GM10266 (cell line): ENCODE measurements at regions not wholly inside any gene's neighbourhood (a gene's known extent, or its start where the extent isn't known, plus 50 kb on each side); places are given as distances from the start of the nearest gene placed in this dataset.

Experiments used
- DNase-seq: peaks from one replicate; pipeline ENCODE4 v3.0.0; 2012; ENCODE audit errors: extremely low spot score
- TF ChIP-seq, protein P1 (sequence below): IDR thresholded peaks from 2 replicates; pipeline ENCODE4 v1.5.1; 2012; ENCODE audit warnings: mild to moderate bottlenecking, low read depth; ENCODE audit not compliant: control insufficient read depth, insufficient read depth; ENCODE audit errors: missing control alignments

DNA sequence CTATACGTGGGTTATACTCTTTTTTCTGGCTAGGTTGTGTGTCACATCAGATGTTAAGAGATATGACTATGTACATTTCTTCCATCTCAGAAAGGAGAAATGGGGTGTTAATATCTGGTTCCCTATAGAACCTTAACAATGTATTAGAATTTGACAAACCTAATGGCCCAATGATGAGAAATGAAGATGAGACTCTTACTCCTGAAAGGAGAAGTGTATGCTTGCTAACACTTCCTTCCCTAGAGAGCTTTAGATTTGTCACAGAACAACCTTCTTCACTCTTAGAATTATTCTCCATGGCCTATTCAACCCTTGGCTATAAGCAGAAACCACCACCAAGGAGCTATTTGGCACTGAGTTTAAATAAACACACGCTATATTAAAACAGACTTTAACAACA lies 839.6 kb downstream of the GALC start:
- no peak for DNase-seq
- TF ChIP-seq, protein P1, sequence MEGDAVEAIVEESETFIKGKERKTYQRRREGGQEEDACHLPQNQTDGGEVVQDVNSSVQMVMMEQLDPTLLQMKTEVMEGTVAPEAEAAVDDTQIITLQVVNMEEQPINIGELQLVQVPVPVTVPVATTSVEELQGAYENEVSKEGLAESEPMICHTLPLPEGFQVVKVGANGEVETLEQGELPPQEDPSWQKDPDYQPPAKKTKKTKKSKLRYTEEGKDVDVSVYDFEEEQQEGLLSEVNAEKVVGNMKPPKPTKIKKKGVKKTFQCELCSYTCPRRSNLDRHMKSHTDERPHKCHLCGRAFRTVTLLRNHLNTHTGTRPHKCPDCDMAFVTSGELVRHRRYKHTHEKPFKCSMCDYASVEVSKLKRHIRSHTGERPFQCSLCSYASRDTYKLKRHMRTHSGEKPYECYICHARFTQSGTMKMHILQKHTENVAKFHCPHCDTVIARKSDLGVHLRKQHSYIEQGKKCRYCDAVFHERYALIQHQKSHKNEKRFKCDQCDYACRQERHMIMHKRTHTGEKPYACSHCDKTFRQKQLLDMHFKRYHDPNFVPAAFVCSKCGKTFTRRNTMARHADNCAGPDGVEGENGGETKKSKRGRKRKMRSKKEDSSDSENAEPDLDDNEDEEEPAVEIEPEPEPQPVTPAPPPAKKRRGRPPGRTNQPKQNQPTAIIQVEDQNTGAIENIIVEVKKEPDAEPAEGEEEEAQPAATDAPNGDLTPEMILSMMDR = no peak

DNA sequence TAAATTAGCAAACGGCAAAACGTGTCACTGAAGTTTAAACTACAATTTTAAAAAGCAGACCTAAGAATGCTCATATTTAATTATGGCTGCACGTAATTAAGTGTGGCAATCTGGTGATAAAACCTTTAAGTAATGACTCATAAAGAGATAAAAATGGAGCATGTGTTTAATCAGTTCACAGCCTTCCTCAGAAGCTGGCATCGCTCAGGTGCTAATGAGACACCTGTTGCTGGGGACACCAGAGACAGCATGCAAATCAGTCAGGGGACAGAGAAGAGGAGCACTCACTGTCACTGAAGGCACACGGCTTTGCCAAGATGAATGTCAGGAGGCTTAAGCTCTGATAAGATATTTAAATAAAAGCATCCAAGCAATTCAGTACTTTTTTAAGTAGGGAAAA lies 840.3 kb downstream of the GALC start:
- DNase-seq = no peak
- TF ChIP-seq, protein P1 = no peak

DNA sequence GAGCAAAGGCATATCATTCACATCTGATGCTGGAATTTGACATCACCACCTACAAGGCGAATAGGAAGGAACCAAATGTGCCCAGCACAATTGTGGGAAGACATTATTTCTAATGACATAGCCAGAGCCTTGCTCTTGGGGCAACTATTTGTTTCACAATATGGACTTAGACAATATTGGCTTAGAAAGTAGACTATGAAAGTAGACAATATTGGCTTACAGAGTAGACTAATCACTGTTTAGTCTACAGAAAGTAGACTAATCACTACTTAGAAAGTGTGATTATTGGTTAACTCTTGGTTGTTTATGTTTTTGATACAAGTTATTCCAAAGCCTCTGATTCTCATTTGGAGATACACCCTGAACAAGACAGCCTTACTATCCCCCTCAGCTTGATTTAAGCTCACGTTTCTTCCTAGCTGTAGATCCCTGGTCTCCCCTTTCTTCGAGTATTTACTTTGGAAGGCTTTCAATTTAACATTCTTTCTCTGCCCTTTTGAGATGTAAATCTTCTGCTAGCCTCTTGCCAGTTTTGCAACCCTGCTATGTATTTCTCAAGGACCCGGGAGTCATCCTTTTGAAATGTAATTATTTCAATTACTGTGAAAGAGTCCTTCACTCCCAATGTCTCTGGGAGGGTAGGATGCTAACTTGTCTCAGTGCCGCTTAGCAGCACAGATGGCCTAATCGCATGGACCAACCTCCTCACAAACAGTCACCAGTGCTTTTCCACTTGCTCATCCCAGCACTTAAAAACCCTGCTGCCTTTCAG lies 843.2 kb downstream of the GALC start:
- DNase-seq = no peak
- TF ChIP-seq, protein P1 = no peak

DNA sequence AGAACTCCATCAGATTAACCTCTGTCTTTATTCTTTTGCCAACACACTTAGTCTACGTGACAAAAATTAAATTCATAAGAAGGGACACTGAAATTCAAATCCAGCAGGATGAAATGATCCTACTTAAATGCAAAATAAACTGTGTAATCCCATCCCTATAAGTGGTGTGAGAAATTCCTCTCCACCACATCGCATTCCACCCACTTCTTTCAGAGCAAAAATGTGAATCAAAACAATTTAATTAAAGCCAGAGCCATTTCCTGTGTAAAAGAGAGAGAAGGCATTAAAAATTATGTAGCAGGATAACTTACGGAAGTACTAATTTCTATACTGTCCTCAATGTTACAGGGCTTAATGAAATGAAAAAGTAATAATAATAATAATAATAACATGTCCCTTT lies 844.3 kb downstream of the GALC start:
- DNase-seq = no peak

DNA sequence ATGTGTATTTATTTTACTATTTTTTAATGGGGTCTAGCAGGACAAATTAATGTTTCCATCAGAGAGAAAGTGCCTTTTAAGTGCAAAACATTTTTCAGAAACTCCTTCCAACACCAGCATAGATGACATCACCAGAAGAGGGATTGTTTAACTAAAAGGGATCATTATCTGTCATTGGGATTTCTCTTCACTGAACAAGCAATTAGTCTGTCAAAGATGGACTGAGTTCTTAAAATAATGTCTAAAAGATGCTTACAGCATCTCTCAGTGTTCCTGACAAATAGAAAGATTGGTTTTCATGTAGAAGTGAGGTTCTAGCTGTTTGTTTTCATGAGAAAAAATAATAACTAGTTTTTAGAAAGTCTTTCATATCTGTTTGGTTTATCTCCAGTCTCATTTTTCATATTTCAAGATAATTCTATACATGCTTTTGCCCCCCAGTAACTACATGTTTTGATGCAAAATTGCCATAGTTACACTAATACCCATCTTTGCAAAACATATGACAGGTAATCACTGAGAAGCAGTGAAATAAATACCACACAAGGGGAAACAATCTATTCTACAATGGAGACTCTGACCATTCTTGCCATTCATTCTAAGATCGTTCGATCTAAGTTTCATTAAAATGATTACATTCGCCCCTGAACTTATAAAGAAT lies 850.3 kb downstream of the GALC start:
- TF ChIP-seq, protein P1 = no peak
- no peak for DNase-seq

More for the DNA sequence above, 844.3 kb downstream of the GALC start:
- TF ChIP-seq, protein P1 = no peak

DNA sequence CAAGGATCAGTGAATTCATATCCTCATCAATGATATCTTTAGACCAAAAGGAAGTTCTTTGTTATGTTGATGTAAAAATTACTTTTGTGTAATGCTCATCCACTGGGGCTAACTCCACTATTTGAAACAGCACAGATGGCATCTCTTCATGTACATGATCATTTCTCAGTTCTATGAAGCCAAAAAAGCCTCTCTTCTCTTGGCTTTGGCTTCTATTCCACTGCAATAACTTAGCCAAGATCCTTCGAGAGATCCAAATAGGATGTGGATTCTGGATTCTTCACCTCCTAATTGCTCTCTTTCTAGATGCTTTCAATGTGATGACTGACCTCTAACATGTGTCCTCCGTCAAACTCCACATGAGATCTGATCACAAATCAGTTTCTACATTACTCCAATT lies 851.2 kb downstream of the GALC start:
- DNase-seq = no peak
- TF ChIP-seq, protein P1 = no peak

DNA sequence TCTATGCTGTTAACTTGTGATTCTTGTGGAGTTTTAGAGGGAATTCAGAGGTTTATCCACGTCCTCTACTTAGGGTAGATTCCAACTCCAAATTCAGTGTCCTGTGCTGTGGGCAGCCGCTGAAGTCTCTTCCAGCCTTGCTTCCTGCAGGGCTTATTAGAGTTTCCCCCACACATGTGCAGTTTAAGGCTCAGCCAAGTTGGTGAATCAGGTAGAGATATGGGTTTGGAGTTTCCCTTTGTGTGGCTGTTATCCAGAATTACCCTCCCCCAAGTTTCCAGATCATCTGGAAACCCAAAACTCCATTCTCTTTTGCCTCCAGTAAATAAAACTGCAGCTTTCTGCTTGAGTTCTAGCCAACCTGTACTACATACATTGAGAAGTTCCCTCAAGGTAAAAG lies 853.7 kb downstream of the GALC start:
- DNase-seq = no peak
- TF ChIP-seq, protein P1 = no peak
